Keratinocyte (primary cell): ENCODE measurements at regions not wholly inside any gene's neighbourhood (a gene's known extent, or its start where the extent isn't known, plus 50 kb on each side); places are given as distances from the start of the nearest gene placed in this dataset.

Source experiments
- DNase-seq: peaks from one replicate; pipeline ENCODE4 v3.0.0-alpha.2; 2011; ENCODE audit warnings: low read depth, missing footprints, low spot score
- FAIRE-seq: peaks from 2 replicates; lab custom pipeline; 2011; peaks lifted over from hg19 to GRCh38; lab: Jason Lieb, UNC
- H2AFZ ChIP-seq: 2 replicates; pipeline ENCODE4 v1.6.0; 2012; ENCODE audit warnings: low read length, control low read depth, inconsistent platforms; ENCODE audit not compliant: control insufficient read depth
- H3K27ac ChIP-seq: 2 replicates; pipeline ENCODE4 v1.5.1; 2011; ENCODE audit warnings: low read length; ENCODE audit not compliant: control insufficient read depth, insufficient read depth
- H3K27me3 ChIP-seq: 3 replicates; pipeline ENCODE4 v1.6.0; 2011; ENCODE audit warnings: low read length; ENCODE audit not compliant: control insufficient read depth, insufficient read depth; ENCODE audit errors: extremely low read depth
- H3K36me3 ChIP-seq, 2 experiments: 2 replicates in 1 of 2; 3 replicates in 1 of 2; pipeline ENCODE4 v1.5.1; 2011; ENCODE audit warnings: low read length in 2 of 2, mild to moderate bottlenecking in 1 of 2; ENCODE audit not compliant: control insufficient read depth in 2 of 2, insufficient read depth in 2 of 2; ENCODE audit errors: extremely low read depth in 1 of 2
- H3K4me1 ChIP-seq: 3 replicates; pipeline ENCODE4 v1.5.1; 2011; ENCODE audit warnings: low read length; ENCODE audit not compliant: control insufficient read depth, insufficient read depth; ENCODE audit errors: extremely low read depth
- H3K4me2 ChIP-seq: 3 replicates; pipeline ENCODE4 v1.6.0; 2011; ENCODE audit warnings: low read depth, low read length; ENCODE audit not compliant: control insufficient read depth, insufficient read depth; ENCODE audit errors: extremely low read depth
- H3K4me3 ChIP-seq, 3 experiments: fragments of 200-600 bp in 1 of 3; sonication (generic) in 1 of 3; 2 replicates in 2 of 3; 3 replicates in 1 of 3; pipeline ENCODE4 v1.5.1; 2011 to 2016; ENCODE audit warnings: low read length in 3 of 3, mild to moderate bottlenecking in 3 of 3, control low read depth in 2 of 3, inconsistent platforms in 1 of 3, low read depth in 1 of 3, mixed read lengths in 1 of 3, mixed run types in 1 of 3, moderate library complexity in 1 of 3; ENCODE audit not compliant: control insufficient read depth in 2 of 3, insufficient read depth in 2 of 3; ENCODE audit errors: extremely low read depth in 1 of 3
- H3K79me2 ChIP-seq: 2 replicates; pipeline ENCODE4 v1.6.0; 2012; ENCODE audit warnings: low read length; ENCODE audit not compliant: control insufficient read depth, insufficient read depth
- H3K9ac ChIP-seq: 3 replicates; pipeline ENCODE4 v1.6.0; 2011; ENCODE audit warnings: low read length; ENCODE audit not compliant: control insufficient read depth, insufficient read depth; ENCODE audit errors: extremely low read depth
- H3K9me1 ChIP-seq: 3 replicates; pipeline ENCODE4 v1.6.0; 2011; ENCODE audit warnings: low read length; ENCODE audit not compliant: control insufficient read depth, insufficient read depth; ENCODE audit errors: extremely low read depth
- H3K9me3 ChIP-seq: 2 replicates; pipeline ENCODE4 v1.5.1; 2012; ENCODE audit warnings: low read depth, low read length; ENCODE audit not compliant: control insufficient read depth
- H4K20me1 ChIP-seq: 3 replicates; pipeline ENCODE4 v1.6.0; 2011; ENCODE audit warnings: low read length; ENCODE audit not compliant: control insufficient read depth, insufficient read depth; ENCODE audit errors: extremely low read depth
- EZH2 ChIP-seq: IDR thresholded peaks from one replicate; pipeline ENCODE4 v1.6.1; 2012; ENCODE audit warnings: inconsistent platforms, mild to moderate bottlenecking, low read length, moderate library complexity
- dilution Hi-C: fragments of 300-500 bp; cut with MboI; formaldehyde crosslinking; loops from one replicate; pipeline ENCODE4 v1.7.0; 2020; ENCODE audit warnings: low sequenced_read_pairs; ENCODE audit not compliant: extremely low pct_ligation_motif_present
- TF ChIP-seq, protein P1 (sequence below), 3 experiments: IDR thresholded peaks in 1 of 3; conservative IDR thresholded peaks in 1 of 3; optimal IDR thresholded peaks in 1 of 3; 2 replicates in 2 of 3; 3 replicates in 1 of 3; pipeline versions ENCODE3 to v1.5.1; 2011; ENCODE audit warnings: low read length in 3 of 3, mild to moderate bottlenecking in 3 of 3, moderate library complexity in 2 of 3, control low read depth in 1 of 3, inconsistent platforms in 1 of 3; ENCODE audit not compliant: insufficient read depth in 2 of 3; ENCODE audit errors: extremely low read depth in 1 of 3

DNA sequence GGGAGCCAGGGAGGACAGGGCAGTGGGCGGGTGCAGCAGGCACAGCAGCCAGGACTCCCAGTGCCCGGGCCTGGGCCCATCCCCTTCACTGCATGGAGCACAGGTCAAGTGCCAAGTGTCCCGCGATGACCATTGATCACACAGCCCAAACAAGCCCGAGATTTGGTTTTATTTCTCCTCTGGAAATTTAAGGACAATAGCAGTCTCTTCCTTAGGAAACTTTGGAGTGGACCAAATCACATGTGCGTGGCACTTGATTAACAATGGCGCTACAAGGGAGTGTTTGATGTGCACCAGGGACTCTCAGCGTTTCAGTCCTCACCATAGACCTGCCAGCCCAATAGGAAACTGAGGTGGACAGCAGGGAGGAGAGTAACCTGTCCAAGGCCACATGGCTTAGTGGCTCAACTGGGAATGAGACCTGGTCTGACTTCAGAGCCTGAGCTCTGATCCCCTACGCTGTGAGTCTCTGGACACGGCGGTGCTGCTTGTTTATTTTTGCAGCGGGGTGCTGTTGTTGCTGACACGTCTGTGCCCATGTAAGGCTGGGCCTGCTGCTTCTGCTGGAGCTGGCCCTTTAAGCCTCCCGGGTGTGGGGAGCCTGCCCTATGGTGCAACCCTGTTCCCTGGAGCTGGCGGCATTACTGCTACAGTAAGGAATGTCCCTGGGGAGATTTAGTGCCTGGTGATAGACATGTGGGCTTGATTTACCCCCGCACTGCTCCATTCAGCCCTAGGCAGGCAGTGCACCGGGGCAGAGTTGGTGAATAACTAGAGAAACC lies 194.2 kb downstream of the INHBB start:
- no peaks in the 10 kb centered on the region for H3K36me3 ChIP-seq

DNA sequence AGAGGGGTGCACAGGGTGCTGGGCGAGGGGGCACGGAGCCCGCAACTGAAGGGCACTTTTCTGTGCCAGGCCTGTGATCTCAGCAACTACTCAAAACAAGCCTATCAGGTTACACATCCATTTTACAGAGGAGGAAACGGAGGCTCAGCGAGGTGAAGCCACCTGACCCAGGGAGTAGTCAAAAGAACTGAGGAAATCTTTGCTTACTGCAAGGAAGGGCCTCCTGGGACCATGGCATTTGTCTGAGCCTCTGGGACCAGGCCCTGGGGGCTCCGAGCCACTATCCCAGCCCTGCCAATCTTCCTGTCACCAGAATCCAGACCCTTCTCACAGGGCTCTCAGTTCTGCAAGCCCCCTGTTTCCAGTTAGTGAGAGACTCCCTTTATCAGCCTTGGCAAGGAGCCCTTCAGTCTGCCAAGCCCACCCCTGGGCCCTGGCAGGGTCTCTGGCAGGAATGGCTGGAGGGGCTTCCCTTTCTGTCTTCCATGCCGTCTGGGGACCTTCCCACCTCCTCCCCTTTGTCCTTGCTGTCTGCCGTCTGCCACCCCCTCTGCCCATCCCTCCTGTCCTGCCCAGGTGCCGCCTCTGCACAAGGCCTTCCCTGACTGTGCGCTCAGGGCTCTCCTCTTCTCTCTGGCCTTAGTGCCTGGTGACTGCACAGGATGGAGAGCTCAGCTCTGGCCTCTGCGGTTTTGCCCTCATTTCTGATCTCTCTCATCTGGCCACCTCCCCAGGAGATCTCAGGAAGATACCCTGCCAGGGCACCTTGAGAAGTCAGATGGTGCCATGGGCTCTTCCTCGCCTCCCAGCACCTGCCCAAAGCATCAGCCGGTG lies 194.7 kb upstream of the GLI2 start:
- Histone ChIP-seq H2AFZ (no peak overlapping the region), H3K4me3 (no peak overlapping the region), H3K4me2 (no peak overlapping the region), H3K27ac (no peak overlapping the region), H3K9me3 (no peaks in the 10 kb centered on the region), H3K9ac (no peak overlapping the region), H3K4me1 (peaks cover 6% of the 10 kb centered on the region), H3K27me3 (peaks cover 10% of the 10 kb centered on the region), H3K36me3 (no peaks in the 10 kb centered on the region), H3K79me2 (no peaks in the 10 kb centered on the region), H4K20me1 (no peaks in the 10 kb centered on the region), H3K9me1 (no peaks in the 10 kb centered on the region)
- no peak for DNase-seq
- no peak for TF ChIP-seq EZH2
- TF ChIP-seq, protein P1, sequence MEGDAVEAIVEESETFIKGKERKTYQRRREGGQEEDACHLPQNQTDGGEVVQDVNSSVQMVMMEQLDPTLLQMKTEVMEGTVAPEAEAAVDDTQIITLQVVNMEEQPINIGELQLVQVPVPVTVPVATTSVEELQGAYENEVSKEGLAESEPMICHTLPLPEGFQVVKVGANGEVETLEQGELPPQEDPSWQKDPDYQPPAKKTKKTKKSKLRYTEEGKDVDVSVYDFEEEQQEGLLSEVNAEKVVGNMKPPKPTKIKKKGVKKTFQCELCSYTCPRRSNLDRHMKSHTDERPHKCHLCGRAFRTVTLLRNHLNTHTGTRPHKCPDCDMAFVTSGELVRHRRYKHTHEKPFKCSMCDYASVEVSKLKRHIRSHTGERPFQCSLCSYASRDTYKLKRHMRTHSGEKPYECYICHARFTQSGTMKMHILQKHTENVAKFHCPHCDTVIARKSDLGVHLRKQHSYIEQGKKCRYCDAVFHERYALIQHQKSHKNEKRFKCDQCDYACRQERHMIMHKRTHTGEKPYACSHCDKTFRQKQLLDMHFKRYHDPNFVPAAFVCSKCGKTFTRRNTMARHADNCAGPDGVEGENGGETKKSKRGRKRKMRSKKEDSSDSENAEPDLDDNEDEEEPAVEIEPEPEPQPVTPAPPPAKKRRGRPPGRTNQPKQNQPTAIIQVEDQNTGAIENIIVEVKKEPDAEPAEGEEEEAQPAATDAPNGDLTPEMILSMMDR (optimal IDR thresholded peaks at IDR 0.05 in 1 of 3, IDR thresholded peaks at IDR 0.05 in 1 of 3, conservative IDR thresholded peaks at IDR 0.05 in 1 of 3; ENCODE audit: extremely low read depth in 1 of 3, insufficient read depth in 2 of 3, low read length in 3 of 3), result no peak
- no peak for FAIRE-seq
- dilution Hi-C loops, result no loop called here

More for the DNA sequence above, 194.2 kb downstream of the INHBB start:
- Histone ChIP-seq H3K4me1 (peaks cover 6% of the 10 kb centered on the region), H3K9me3 (no peaks in the 10 kb centered on the region), H3K4me2 (no peak overlapping the region), H3K4me3 (no peak overlapping the region), H4K20me1 (no peaks in the 10 kb centered on the region), H3K27ac (no peak overlapping the region), H3K9me1 (no peaks in the 10 kb centered on the region), H3K27me3 (peaks cover 10% of the 10 kb centered on the region), H2AFZ (no peak overlapping the region), H3K79me2 (no peaks in the 10 kb centered on the region), H3K9ac (no peak overlapping the region)
- TF ChIP-seq, protein P1 (optimal IDR thresholded peaks at IDR 0.05 in 1 of 3, IDR thresholded peaks at IDR 0.05 in 1 of 3, conservative IDR thresholded peaks at IDR 0.05 in 1 of 3; ENCODE audit: extremely low read depth in 1 of 3, insufficient read depth in 2 of 3, low read length in 3 of 3), result no peak
- TF ChIP-seq EZH2, result no peak
- dilution Hi-C loops, result no loop called here
- DNase-seq, result no peak
- FAIRE-seq, result no peak
